AG08396 (cell line): ENCODE measurements at regions not wholly inside any gene's neighbourhood (a gene's known extent, or its start where the extent isn't known, plus 50 kb on each side); places are given as distances from the start of the nearest gene placed in this dataset.
"Not testable (repeated sequence)": the region's sequence is repeated elsewhere in the genome, so short reads cannot be mapped to it uniquely, and the experiment has no call there.

Experiments
- DNase-seq: peaks from one replicate; pipeline ENCODE4 v3.0.0; 2012; ENCODE audit warnings: low spot score, mixed read lengths

DNA sequence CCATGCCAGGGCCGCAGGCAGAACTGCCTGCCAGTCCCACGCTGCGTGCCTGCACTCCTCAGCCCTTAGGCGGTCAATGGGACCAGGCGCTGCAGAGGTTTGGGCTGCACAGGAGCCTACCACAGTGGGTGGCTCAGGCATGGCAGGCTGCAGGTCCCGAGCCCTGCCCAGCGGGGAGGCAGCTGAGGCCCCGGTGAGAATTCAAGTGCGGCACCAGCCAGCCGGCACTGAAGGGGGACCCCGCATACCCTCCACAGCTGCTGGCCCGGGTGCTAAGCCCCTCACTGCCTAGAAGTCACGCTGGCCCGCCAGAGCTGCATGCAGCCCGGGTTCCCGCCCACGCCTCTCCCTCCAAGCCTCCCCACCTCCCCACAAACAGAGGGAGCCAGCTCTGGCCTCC is 302.5 kb upstream of the UGT8 start:
- DNase-seq = no peak

DNA sequence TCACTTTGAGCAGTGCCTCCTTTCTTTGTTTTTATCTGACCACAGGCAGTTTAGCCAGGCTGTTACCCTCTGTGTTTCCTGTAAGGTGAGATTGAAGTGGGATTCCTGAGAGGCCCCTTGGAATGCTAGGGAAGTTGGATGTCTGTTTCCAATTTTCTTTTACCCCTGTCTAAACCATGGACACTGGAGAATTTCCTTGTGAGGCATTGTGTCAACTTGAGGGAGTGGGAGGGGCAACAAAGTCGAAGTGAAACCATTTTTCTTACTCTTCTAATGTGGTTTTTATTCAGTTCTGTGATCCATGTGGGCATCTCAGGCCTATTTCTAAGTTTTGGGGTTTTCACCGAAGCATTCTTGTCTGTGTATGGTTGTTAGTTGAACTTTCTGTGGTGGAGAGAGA is 296.1 kb upstream of the UGT8 start:
- no peak for DNase-seq

DNA sequence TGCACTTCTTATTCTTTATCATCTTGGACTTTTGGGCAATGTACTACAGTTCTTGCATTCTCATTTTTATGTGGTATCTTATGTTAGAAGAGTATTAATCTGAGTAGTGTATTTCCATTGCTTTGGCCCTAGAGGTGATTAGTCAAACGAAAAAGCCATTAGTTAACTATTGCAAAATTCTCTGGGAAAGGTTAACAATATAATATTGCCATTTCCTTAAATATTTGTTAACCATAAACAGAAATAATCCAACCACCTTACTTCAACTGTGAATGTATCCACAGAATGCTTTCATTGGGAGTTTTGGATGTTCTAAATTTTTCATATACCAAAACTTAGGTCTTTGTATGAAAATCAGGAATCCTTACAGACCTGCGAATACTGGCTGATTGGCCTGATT is 294.6 kb upstream of the UGT8 start:
- no peak for DNase-seq

DNA sequence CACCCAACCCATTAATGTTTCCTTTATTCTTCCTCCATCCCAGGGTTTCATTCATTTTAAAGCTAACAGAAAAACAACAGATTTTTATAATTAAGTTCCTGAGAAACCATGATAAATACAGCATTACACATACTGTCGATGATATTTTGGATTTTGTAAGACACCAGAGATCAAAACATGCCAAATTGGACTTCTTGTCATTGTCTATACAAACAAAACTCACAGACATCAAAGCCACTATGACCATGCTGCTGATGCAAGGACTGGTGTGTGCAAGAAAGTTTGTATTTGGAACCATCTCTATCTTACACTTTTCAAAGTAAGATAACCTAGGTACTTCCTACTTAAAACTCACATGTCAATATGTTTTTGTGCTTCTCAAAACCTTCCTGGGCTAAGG is 294.0 kb upstream of the UGT8 start:
- no peak for DNase-seq

DNA sequence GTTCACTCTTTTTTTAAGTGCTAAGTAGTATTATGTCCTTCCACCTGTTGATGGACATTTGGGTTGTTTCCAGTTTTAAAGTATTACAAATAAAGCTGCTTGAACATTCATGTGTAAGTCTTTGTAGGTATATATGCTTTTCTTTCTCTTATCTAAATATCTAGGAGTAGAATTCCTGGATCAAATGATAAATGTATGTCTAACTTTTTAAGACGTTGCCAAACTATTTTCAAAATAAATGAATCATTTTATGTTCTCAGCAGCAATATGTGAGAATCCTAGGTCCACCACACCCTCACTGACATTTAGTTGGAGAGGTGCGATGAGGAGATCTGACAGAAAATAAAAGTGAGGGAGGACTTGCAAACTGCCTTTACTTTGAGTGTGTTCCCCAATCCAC is 291.7 kb upstream of the UGT8 start:
- no peak for DNase-seq

DNA sequence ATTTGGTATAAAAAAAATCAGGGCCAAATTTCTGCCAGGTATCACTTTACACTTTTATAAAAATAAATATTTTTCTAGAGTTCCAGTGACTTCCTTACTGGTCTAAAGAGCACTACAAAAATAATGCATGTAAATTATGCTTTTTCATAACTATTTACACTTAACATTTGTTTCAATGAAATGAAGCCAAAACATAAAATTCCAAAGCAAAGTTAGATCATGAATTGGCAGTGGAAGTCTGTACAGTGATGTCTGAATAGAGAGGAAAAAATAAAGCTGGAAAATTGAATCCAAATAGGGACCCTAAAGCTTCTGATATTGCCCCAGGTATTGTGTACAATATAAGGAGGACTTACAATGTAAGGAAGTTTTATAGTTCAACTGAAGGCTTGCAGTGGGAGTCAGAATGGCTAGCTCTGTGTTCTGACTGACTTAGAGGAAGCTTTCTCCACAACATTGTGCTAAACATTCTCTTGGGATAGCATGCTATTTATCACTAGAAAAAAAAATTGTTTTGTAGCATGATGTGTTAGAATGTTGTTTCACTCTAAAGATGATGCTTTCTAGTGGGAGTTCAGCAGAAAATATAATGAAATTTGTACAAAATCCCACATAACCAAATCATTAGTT is 288.2 kb upstream of the UGT8 start:
- no peak for DNase-seq

DNA sequence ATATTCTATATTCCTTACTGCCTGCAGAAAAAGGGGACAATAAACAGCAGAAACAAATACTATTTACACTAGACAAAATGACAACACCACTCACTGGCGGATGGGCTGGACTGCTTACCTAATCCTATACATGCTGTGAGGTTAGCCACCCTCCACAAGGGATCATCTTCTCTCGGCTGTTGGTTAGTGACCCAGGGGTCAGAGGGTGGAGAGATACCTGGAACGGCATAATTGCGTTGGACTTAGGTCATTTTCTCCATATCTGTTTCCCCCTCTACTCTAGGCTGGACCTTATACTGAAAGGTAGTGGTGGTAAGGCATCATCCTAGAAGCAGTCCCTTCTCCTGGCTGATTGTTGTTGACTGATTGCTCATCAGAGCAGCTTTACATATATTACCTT is 286.8 kb upstream of the UGT8 start:
- no peak for DNase-seq

DNA sequence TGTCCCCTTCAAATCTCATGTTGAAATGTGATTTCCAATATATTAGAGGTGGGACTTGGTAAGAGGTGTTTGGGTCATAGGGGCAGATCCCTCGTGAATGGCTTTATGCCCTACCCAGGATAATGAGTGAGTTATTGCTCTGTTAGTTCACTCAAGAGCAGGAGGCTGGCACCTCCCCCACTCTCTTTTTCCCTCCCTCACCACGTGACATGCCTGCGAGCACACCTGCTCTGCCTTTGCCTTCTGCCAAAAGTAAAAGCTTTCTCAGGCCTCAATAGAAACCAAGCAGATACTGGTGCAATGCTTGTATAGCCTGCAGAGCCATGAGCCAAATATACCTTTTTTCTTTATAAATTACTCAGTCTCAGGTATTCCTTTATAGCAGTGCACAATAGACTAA is 286.3 kb upstream of the UGT8 start:
- no peak for DNase-seq

DNA sequence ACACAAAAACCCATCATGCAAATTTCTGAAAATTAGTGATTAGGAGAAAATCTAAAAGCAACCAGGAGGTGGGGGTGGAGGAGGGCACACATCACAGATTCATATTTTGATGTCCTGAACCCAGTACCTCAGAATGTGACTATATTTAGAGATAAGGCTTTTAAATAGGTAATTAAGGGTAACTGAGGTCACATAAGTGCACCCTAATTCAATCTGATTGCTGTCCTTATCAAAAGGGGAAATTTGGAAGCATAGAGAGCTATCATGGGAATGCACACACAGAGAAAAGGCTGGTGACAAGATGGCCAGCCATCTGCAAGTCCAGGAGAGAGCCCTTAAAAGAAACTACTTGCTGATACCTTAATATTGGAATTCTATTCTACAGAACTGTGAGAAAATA is 281.8 kb upstream of the UGT8 start:
- DNase-seq = no peak

DNA sequence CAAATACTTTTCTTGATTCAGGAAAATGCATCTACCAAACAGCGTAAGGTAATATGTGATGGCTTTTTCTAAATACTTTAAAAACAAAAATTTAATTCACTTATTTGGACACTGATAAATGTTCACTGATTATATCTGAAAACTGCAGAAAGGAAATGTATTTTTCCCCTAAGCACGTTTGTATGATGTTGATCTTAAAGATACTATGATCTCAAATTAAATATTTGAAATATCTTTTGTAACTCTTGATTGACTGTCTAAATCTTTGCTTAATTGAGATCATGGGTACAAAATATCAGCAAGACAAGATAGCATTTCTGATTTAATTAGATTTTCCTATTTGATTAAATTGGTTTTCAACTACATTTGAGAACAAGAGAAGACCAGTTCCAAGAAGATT is 281.0 kb upstream of the UGT8 start:
- no peak for DNase-seq

DNA sequence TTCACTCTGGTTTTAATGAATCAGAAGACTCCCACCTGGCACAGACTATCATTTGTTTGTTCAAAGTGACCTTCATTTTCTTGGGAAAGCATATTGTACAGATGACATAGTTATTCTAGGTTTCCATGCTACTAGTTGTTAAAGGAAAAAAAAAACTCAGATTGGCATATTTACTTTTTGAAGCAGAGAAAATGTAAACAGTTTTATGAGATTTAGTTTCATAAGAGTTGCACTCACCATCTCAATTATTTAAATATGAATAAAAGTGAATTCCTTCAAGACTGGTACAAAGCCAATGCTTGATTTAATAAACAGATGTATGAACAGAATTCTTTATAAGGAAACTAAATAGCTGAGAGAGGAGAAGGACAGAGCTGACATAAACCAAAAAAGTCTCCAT is 280.3 kb upstream of the UGT8 start:
- DNase-seq = no peak

DNA sequence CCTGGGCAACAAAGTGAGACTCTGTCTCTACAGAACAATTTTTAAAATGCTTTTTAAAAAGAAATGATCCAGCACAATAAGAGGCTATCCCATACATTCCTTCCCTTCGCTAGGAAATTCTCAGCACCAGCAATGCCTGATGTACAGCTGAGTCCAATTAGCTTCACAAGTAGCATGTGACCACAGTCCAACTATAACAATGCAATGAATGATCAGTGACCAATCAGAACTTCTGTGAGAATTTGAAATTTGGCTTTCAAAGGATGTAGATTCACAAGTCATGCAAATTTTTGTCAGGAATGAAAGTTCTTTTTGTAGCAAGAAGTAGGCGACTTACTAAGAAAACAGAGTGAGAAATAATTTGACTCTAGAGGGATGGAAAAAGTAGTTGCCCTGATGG is 278.5 kb upstream of the UGT8 start:
- no peak for DNase-seq

DNA sequence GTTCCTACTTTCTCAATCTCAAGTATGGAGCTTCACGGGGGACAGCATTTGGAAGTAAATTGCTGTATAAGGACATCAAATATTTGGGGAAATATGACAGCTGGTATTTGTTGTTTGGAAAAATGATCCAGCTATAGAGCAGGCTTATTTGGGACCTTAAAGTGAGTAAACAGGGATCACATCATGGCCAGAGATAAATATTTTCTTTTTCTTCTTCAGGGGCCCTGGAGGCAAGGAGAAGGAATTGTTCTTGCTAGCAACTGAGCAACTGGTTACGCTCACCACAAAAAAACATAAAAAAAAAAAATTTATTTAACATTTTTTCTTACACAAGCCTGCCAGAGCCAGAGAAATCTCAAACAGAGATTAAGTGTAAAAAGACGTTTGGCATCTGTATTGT is 277.2 kb upstream of the UGT8 start:
- DNase-seq = no peak

DNA sequence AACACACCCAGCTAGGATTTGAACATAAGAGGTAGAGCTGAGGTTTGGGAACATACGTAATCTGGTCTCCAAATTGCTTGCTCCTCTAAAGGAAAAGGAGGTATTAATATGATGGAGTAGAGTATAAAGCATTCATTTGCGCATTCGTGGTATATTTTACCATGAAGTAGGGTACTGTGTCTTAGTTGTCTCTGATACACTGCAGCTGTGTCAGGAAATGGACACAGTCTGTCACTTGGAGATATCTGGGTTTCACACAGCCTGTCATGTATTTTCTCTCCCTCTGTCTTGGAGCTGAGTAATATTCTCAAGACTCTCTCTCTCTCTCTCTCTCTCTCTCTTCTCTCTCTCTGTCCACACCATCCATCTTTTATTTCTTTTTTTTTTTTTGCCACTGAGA is 274.8 kb upstream of the UGT8 start:
- no peak for DNase-seq

DNA sequence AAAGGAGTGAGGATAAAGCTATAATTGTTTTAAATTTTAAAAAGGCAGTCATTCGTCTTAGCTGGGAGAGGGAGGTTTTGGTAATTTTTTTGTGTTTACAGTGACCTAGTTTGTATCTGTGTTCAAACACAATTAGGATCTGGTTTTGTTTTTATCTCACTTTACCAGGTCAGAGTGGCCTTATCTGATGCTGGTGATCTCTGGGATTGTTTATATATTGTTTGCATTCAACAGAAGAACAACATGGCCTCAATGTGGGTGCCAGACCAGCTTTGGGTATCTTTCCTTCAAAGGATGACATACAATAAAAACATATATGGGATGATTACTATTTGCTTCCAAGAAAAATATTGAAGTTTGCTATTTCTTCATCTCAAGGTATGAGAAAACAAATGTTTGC is 272.2 kb upstream of the UGT8 start:
- no peak for DNase-seq

DNA sequence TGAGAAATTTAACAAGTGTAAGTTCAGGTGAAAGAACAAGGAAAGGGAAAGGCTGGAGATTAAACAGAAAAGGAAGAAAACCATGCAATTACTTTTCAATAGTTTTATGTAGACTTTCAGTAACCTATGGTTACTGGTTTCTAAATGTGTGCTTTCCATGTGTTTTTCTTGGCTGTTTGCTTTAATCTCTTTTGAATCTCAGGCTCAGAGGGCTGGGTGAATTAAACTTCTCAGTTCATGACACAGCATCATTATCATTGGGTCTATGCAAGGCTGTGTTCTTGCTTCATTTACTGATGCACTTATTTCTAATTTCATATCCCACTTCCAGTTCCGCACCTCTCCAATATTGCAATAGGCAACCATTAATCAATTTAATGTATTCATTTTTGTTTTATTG is 266.5 kb upstream of the UGT8 start:
- DNase-seq = no peak

DNA sequence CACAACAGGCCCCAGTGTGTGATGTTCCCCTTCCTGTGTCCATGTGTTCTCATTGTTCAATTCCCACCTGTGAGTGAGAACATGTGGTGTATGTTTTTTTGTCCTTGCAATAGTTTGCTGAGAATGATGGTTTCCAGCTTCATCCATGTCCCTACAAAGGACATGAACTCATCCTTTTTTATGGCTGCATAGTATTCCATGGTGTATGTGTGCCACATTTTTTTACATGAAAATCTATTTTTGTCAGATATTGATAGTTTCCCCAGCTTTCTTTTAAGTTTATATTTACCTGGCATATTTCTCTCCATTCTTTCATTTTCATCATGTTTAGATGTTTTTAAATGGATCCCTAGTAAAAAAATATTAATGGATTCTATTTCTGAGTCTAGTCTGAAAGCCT is 264.2 kb upstream of the UGT8 start:
- not testable (repeated sequence) for DNase-seq

DNA sequence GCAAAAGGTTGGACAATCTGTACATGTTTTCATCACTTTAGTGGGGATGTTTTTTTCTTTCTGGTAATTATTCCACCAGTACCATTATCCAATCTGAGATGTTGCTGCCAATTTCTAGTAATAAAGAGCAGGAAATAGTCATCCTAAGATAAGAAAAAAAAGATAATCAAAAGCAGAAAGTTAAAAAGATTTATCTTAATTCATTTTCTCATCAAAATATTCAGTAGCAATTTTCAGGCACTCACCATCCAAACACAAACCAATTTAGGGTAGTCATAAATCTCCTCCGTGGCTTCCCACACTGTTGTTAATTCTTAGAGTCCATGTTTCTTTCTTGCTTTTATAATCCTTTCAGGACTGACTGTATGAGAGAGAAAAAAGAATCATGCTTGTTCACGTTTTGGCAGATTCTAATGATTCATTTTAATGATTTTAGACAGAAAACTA is 263.7 kb upstream of the UGT8 start:
- no peak for DNase-seq

DNA sequence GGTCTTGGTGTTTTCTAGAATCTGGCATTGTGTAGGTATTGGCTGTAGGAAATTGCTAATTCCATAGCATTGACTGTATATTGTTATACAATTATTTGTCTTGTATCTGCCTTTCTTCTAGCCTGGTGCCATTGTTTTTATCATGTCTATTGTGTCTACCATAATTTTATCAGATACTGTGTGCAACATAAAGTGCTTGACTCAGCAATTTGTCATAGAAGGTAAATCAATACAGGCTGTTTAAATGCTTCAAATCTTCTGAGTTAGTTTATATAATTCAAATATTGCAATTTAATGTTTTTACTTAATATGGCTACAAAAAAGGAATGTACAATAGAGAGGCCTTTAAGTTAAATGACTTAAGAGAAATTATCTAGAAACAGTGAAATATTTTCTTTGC is 263.3 kb upstream of the UGT8 start:
- no peak for DNase-seq

DNA sequence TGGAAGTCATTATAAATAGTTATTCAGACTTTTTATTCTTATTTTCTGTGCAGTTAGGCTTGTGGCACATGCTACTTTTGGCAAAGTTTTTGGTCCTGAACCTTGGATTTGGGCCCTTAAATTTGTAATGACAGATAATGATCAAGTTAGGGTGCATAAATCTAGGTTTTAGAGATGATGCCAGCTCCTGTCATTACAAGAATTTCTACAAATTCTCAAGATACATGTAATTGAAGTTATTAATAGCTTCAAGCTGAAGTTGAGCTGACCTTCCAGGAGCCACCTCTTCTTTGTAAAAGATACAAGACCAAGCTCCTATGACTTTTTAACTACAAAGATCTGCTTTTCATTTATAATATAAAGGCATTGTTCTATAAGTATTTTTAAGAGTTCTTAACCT is 255.6 kb upstream of the UGT8 start:
- no peak for DNase-seq

DNA sequence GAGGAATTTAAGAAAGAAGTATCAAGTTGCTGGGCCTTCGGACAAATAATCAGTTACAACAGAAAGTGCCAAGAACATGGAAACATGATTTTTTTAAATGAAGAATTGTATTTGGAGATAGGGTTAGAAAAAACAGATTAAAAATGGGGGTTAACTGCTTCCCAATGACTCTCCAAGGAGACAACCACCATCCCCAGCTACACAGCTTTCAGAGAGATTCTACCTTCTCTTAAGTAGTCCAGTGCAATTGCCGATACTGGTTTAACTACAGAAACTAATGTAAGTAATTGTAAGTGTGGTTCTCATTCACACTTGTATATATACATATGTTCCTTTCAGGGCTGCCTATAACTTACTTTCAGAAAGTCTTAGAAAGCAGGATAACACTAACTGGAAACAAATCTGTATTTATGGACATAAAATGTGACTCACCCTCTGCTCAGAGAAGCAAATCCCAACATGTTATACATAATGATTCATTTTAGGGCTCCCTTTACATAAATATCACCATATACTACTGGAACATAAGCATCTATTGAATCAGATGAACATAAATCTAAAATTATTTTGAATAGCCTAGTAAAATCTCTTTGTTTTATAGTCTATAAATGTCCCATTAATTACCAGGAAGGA is 248.9 kb upstream of the UGT8 start:
- DNase-seq = no peak

DNA sequence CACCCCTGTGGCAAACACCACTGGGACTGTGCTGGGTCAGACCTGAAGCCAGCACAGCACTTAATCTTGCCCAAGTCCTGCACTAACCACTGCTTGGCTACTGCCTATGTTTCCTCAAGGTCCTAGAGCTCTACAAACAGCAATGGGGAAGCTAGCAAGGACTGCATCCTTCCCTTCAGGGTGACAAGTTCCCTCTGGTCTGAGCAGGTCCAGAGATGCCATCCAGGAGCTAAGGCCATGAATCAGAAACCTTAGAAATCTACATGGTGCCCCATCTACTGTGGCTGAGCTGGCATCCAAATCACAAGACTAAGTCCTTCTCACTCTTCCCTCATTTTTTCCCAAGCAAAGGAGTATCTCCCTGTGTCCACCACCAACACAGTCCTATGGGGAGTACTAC is 239.7 kb upstream of the UGT8 start:
- DNase-seq = no peak

DNA sequence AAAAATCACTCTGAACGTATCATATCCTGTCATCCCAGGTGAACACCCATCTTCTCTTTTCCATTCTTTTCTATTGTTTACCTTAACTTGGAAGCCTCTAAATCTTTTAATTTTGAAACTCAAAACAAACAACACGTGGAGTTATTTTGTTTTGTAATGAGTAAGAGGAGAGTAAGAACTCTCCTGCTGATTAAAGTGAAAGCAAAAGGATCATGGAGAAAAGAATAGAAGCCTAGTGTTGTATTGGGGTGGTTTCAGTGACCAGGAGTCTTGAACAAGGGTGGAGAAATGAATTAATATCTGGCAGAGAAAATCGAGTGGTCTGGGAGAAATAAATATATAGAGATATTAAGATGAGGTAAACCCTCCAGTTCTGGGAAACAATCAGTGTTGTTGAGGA is 237.4 kb upstream of the UGT8 start:
- no peak for DNase-seq

DNA sequence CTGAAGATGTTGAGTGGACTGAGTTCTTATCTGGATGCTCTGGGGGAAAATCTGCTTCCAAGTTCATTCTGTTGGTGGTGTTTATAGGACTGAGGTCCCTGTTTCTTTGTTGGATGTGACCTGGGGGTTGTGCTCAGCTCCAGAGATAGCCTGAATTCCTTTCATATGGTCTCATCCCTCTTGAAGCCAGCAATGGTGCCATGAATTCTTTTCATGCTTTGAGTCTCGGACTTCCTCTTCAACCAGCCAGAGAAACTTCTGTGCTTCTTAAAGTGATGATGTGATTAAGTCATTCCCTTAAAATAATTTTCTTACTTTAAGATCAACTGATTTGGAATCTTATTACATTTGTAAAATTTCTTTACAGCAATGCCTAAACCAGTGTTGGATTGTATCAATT is 233.8 kb upstream of the UGT8 start:
- DNase-seq = peak; percentile 68
